NB4 (cell line): ENCODE measurements at regions not wholly inside any gene's neighbourhood (a gene's known extent, or its start where the extent isn't known, plus 50 kb on each side); places are given as distances from the start of the nearest gene placed in this dataset.

Experiments
- CTCF ChIP-seq: IDR thresholded peaks from one replicate; pipeline ENCODE4 v1.5.1; 2012; ENCODE audit warnings: low read depth, low read length
- MAX ChIP-seq: IDR thresholded peaks from 2 replicates; pipeline ENCODE4 v1.6.1; 2011; ENCODE audit warnings: low read depth, low read length
- MYC ChIP-seq: IDR thresholded peaks from 2 replicates; pipeline ENCODE4 v1.6.1; 2011; ENCODE audit warnings: low read depth, low read length
- POLR2A ChIP-seq: IDR thresholded peaks from 2 replicates; pipeline ENCODE4 v1.6.1; 2011; ENCODE audit warnings: mild to moderate bottlenecking; ENCODE audit not compliant: insufficient read length; ENCODE audit errors: extremely low read depth

GRCh38 chr5:96590796-96591195, 71.4 kb upstream of the CAST start:
- TF ChIP-seq CTCF (no peak), MYC (no peak), MAX (no peak), POLR2A (no peak)
